Breast epithelium (tissue), 3 donors: ENCODE measurements at regions not wholly inside any gene's neighbourhood (a gene's known extent, or its start where the extent isn't known, plus 50 kb on each side); places are given as distances from the start of the nearest gene placed in this dataset.

Source experiments
- CTCF ChIP-seq, 3 donors: fragments of 450-650 bp; IDR thresholded peaks; one replicate each; pipeline ENCODE4 v1.5.1; 2016 to 2017; ENCODE audit warnings: antibody characterized with exemption in 3 of 3, mild to moderate bottlenecking in 3 of 3, moderate library complexity in 3 of 3
- POLR2A ChIP-seq: fragments of 450-650 bp; IDR thresholded peaks from one replicate; pipeline ENCODE4 v1.6.1; 2016; ENCODE audit warnings: antibody characterized with exemption, mild to moderate bottlenecking, moderate library complexity

GRCh38 chr16:59701963-59702930 lies 968.1 kb upstream of the GOT2 start:
- no peak for TF ChIP-seq POLR2A
- TF ChIP-seq CTCF (IDR thresholded peaks at IDR 0.05) = no peak
